MM.1S (cell line): ENCODE measurements at regions not wholly inside any gene's neighbourhood (a gene's known extent, or its start where the extent isn't known, plus 50 kb on each side); places are given as distances from the start of the nearest gene placed in this dataset.

Experiments used
- DNase-seq: peaks from one replicate; pipeline ENCODE4 v3.0.0-alpha.2; 2015
- H2AFZ ChIP-seq: fragments of 300-600 bp; sonication (generic); 2 replicates; pipeline ENCODE4 v1.6.0; 2016; ENCODE audit warnings: antibody characterized with exemption, low read length
- H3F3A ChIP-seq: fragments of 300-600 bp; sonication (generic); 2 replicates; pipeline ENCODE4 v1.6.1; 2016; ENCODE audit warnings: mild to moderate bottlenecking, antibody characterized with exemption, low read length, moderate library complexity, mixed read lengths; ENCODE audit not compliant: insufficient read depth
- H3K27ac ChIP-seq: fragments of 300-600 bp; sonication (generic); 2 replicates; pipeline ENCODE4 v1.5.1; 2016; ENCODE audit warnings: mild to moderate bottlenecking, low read length
- H3K27me3 ChIP-seq: fragments of 300-600 bp; sonication (generic); replicated peaks from 2 replicates; pipeline ENCODE4 v1.6.0; 2016; ENCODE audit warnings: low read length; ENCODE audit not compliant: insufficient read depth
- H3K36me3 ChIP-seq: fragments of 300-600 bp; sonication (generic); replicated peaks from 2 replicates; pipeline ENCODE4 v1.6.1; 2016; ENCODE audit warnings: mild to moderate bottlenecking, low read length, mixed read lengths; ENCODE audit not compliant: insufficient read depth
- H3K4me1 ChIP-seq: fragments of 300-600 bp; sonication (generic); 2 replicates; pipeline ENCODE4 v1.6.1; 2016; ENCODE audit warnings: low read length, mixed read lengths
- H3K4me2 ChIP-seq: fragments of 300-600 bp; sonication (generic); 2 replicates; pipeline ENCODE4 v1.6.0; 2016; ENCODE audit warnings: low read depth, low read length
- H3K4me3 ChIP-seq: fragments of 300-600 bp; sonication (generic); 2 replicates; pipeline ENCODE4 v1.5.1; 2016; ENCODE audit warnings: low read length, mixed read lengths
- H3K79me2 ChIP-seq: fragments of 300-600 bp; sonication (generic); 2 replicates; pipeline ENCODE4 v1.6.1; 2016; ENCODE audit warnings: mixed run types, low read length, mixed read lengths
- H3K9ac ChIP-seq: fragments of 300-600 bp; sonication (generic); 2 replicates; pipeline ENCODE4 v1.6.1; 2016; ENCODE audit warnings: low read length, mixed read lengths
- H3K9me2 ChIP-seq: fragments of 300-600 bp; sonication (generic); replicated peaks from 2 replicates; pipeline ENCODE4 v1.6.1; 2016; ENCODE audit warnings: mild to moderate bottlenecking, low read length, mixed read lengths; ENCODE audit not compliant: insufficient read depth
- H3K9me3 ChIP-seq: fragments of 300-600 bp; sonication (generic); replicated peaks from 2 replicates; pipeline ENCODE4 v1.6.1; 2016; ENCODE audit warnings: mild to moderate bottlenecking, low read length, mixed read lengths; ENCODE audit not compliant: insufficient read depth
- H4K20me1 ChIP-seq: fragments of 300-600 bp; sonication (generic); 2 replicates; pipeline ENCODE4 v1.6.1; 2016; ENCODE audit warnings: mild to moderate bottlenecking, low read length, moderate library complexity, mixed read lengths; ENCODE audit not compliant: insufficient read depth
- CTCF ChIP-seq: fragments of 300-600 bp; sonication (generic); IDR thresholded peaks from 2 replicates; pipeline ENCODE4 v1.5.1; 2016; ENCODE audit warnings: antibody characterized with exemption, low read length, mixed read lengths
- EZH2 ChIP-seq: fragments of 300-600 bp; sonication (generic); optimal IDR thresholded peaks from 2 replicates; pipeline ENCODE3; 2017; ENCODE audit warnings: low read depth, mild to moderate bottlenecking, antibody characterized with exemption, low read length, mixed read lengths
- EZH2phosphoT487 ChIP-seq: fragments of 300-600 bp; sonication (generic); IDR thresholded peaks from 2 replicates; pipeline ENCODE4 v1.6.1; 2018; ENCODE audit warnings: antibody characterized with exemption, low read length

DNA sequence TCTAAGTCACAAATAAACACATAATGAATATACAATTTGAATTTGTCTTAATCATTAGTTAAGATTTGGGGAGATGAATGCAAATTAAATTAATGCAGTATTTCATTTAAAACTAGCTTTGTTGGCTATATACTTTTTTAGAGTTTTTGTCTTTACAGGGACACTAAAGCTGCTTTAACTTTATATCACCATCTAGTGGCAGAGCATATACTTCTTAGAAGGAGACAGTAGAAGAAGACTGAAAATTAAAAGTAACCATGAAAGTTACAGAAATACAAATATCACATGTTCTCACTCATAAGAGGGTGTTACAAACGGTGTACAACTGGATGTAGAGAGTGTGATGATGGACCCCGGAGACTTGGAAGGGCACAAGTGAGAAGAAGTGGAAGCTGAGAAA lies 268.3 kb upstream of the NETO1 start:
- Histone ChIP-seq H3K9me3 (no peaks in the 10 kb centered on the region), H3K9me2 (no peaks in the 10 kb centered on the region), H3K4me1 (no peaks in the 10 kb centered on the region), H3F3A (no peaks in the 10 kb centered on the region), H3K4me3 (no peak overlapping the region), H4K20me1 (no peaks in the 10 kb centered on the region), H3K36me3 (no peaks in the 10 kb centered on the region), H3K4me2 (no peak overlapping the region), H3K27ac (no peak overlapping the region), H3K27me3 (no peaks in the 10 kb centered on the region), H3K9ac (no peak overlapping the region), H2AFZ (no peak overlapping the region), H3K79me2 (no peaks in the 10 kb centered on the region)
- peak; percentile 39 for TF ChIP-seq CTCF
- TF ChIP-seq EZH2phosphoT487: no peak
- DNase-seq: peak; percentile 25

DNA sequence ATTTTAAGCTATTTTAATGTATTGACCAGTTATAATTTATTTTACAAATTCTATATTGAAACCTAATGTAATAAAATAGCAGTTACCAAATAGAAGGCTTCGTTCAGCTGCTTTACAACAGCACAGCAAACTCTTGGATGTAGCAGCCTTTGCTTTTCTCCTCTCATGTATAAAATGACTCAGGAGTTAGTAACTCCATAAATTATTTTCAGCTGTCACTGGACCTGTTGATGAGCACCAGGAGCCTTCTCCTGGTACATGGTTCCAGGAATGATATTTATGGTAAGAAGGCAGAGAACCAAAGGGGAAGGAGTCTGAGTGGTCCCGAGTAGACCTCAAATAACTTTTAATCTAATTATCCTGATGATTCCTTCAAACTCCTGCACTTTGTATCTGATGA lies 256.4 kb upstream of the NETO1 start:
- H3K9me2 ChIP-seq: no peaks in the 10 kb centered on the region

DNA sequence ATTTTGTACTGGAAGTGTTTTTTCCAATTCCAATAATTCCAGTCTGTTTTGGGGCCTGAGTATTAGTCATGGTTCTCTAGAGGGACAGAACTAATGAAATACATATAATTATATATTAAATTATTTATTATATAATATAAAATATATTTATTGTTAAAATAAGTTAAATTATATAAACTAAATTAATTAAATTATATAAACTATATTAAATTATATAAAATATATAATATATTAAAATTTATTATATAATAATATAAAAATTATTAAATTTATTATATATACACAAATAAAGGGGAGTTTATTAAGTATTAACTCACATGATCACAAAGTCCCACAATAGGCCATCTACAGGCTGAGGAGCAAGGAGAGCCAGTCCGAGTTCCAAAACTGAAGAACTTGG lies 253.4 kb upstream of the NETO1 start:
- H2AFZ ChIP-seq: no peak overlapping the region
- no peaks in the 10 kb centered on the region for H3K9me2 ChIP-seq
- H3K27ac ChIP-seq: no peak overlapping the region
- H3K4me3 ChIP-seq: no peak overlapping the region
- H3K9ac ChIP-seq: no peak overlapping the region
- no peaks in the 10 kb centered on the region for H3F3A ChIP-seq
- H3K4me2 ChIP-seq: no peak overlapping the region
- H3K9me3 ChIP-seq: no peaks in the 10 kb centered on the region
- no peaks in the 10 kb centered on the region for H3K27me3 ChIP-seq
- no peaks in the 10 kb centered on the region for H3K36me3 ChIP-seq
- H4K20me1 ChIP-seq: no peaks in the 10 kb centered on the region
- no peaks in the 10 kb centered on the region for H3K79me2 ChIP-seq
- TF ChIP-seq EZH2 (no peak), EZH2phosphoT487 (no peak), CTCF (no peak)
- H3K4me1 ChIP-seq: no peaks in the 10 kb centered on the region
- DNase-seq: no peak

More for the DNA sequence above, 256.4 kb upstream of the NETO1 start:
- Histone ChIP-seq H3K9ac (no peak overlapping the region), H3K4me2 (no peak overlapping the region), H2AFZ (no peak overlapping the region), H3K9me3 (no peaks in the 10 kb centered on the region), H3K79me2 (no peaks in the 10 kb centered on the region), H3K27me3 (no peaks in the 10 kb centered on the region), H3K27ac (no peak overlapping the region), H3K4me3 (no peak overlapping the region), H3K36me3 (no peaks in the 10 kb centered on the region), H3K4me1 (no peaks in the 10 kb centered on the region), H3F3A (no peaks in the 10 kb centered on the region), H4K20me1 (no peaks in the 10 kb centered on the region)
- TF ChIP-seq CTCF (no peak), EZH2 (no peak), EZH2phosphoT487 (no peak)
- no peak for DNase-seq
